ENCODE measurements at regions not wholly inside any gene's neighbourhood (a gene's known extent, or its start where the extent isn't known, plus 50 kb on each side); places are given as distances from the start of the nearest gene placed in this dataset.
A peak's percentile ranks its signal among the peaks of the same experiment; 100 is the strongest.
"Not testable (repeated sequence)": the region's sequence is repeated elsewhere in the genome, so short reads cannot be mapped to it uniquely, and the experiment has no call there.

- no peak for DNase-seq
These were observed 144.5 kb upstream of the KCNJ15 start for GRCh38 chr21:38112219-38112789.

- DNase-seq: no peak
These were observed 142.0 kb upstream of the KCNJ15 start for GRCh38 chr21:38114717-38115333.

GRCh38 chr21:38115870-38116269, 140.9 kb upstream of the KCNJ15 start:
- DNase-seq: no peak

GRCh38 chr21:38119793-38120192, 137.0 kb upstream of the KCNJ15 start:
- DNase-seq: no peak

- DNase-seq: not testable (repeated sequence)
These were observed 136.2 kb upstream of the KCNJ15 start for GRCh38 chr21:38120679-38120983.

GRCh38 chr21:38120984-38121855, 135.6 kb upstream of the KCNJ15 start:
- no peak for DNase-seq

- DNase-seq: no peak
These were observed 134.7 kb upstream of the KCNJ15 start for GRCh38 chr21:38121888-38122720.

GRCh38 chr21:38123626-38124025, 133.2 kb upstream of the KCNJ15 start:
- no peak for DNase-seq

- DNase-seq: peak in 1 of 2 donors; percentile 13
These were observed 130.0 kb upstream of the KCNJ15 start for GRCh38 chr21:38126666-38127303.

GRCh38 chr21:38129711-38130110, 127.1 kb upstream of the KCNJ15 start:
- DNase-seq: no peak

GRCh38 chr21:38133240-38133639, 123.6 kb upstream of the KCNJ15 start:
- no peak for DNase-seq

- DNase-seq: no peak
These were observed 122.5 kb upstream of the KCNJ15 start for GRCh38 chr21:38134084-38134873.

GRCh38 chr21:38136201-38136600, 120.6 kb upstream of the KCNJ15 start:
- no peak for DNase-seq

- no peak for DNase-seq
These were observed 117.2 kb upstream of the KCNJ15 start for GRCh38 chr21:38139380-38140168.

- DNase-seq: peak; percentile 51 to 71
These were observed 116.4 kb upstream of the KCNJ15 start for GRCh38 chr21:38140207-38140903.

- DNase-seq: no peak
These were observed 114.6 kb upstream of the KCNJ15 start for GRCh38 chr21:38142224-38142623.

- no peak for DNase-seq
These were observed 112.6 kb upstream of the KCNJ15 start for GRCh38 chr21:38144193-38144592.

GRCh38 chr21:38145104-38145503, 111.7 kb upstream of the KCNJ15 start:
- no peak for DNase-seq

GRCh38 chr21:38147391-38147790, 109.4 kb upstream of the KCNJ15 start:
- no peak for DNase-seq
